Mesendoderm (in vitro differentiated cells): ENCODE measurements at regions not wholly inside any gene's neighbourhood (a gene's known extent, or its start where the extent isn't known, plus 50 kb on each side); places are given as distances from the start of the nearest gene placed in this dataset.

ENCODE experiments used
- DNase-seq: peaks from one replicate; pipeline ENCODE4 v3.0.0; 2013
- H2AK5ac ChIP-seq: 2 replicates; pipeline ENCODE4 v1.6.1; 2013; ENCODE audit warnings: low read length, inconsistent platforms
- H2BK120ac ChIP-seq: 2 replicates; pipeline ENCODE4 v1.6.1; 2013; ENCODE audit warnings: low read depth, mild to moderate bottlenecking, low read length, moderate library complexity, mixed read lengths
- H2BK15ac ChIP-seq: replicated peaks from 2 replicates; pipeline ENCODE4 v1.6.1; 2013; ENCODE audit warnings: low read depth, mild to moderate bottlenecking, moderate library complexity
- H2BK5ac ChIP-seq: 2 replicates; pipeline ENCODE4 v1.6.1; 2013; ENCODE audit warnings: low read length, inconsistent platforms
- H3K18ac ChIP-seq: 2 replicates; pipeline ENCODE4 v1.6.1; 2013; ENCODE audit warnings: mild to moderate bottlenecking, low read length, mixed read lengths
- H3K23ac ChIP-seq: one replicate; pipeline ENCODE4 v1.6.1; 2013; ENCODE audit warnings: low read length
- H3K27ac ChIP-seq: 2 replicates; pipeline ENCODE4 v1.5.1; 2013; ENCODE audit warnings: low read depth, mild to moderate bottlenecking, inconsistent platforms, low read length, moderate library complexity
- H3K27me3 ChIP-seq: 2 replicates; pipeline ENCODE4 v1.6.1; 2013; ENCODE audit warnings: low read length, control low read depth, mild to moderate bottlenecking, inconsistent platforms; ENCODE audit not compliant: insufficient read depth, poor library complexity
- H3K36me3 ChIP-seq: 2 replicates; pipeline ENCODE4 v1.6.1; 2013; ENCODE audit warnings: low read length, inconsistent platforms; ENCODE audit not compliant: control insufficient read depth, insufficient read depth
- H3K4ac ChIP-seq: one replicate; pipeline ENCODE4 v1.6.1; 2013; ENCODE audit warnings: low read depth, mild to moderate bottlenecking, low read length, moderate library complexity
- H3K4me1 ChIP-seq: 2 replicates; pipeline ENCODE4 v1.6.1; 2013; ENCODE audit warnings: low read depth, low read length, inconsistent platforms; ENCODE audit not compliant: control insufficient read depth
- H3K4me2 ChIP-seq: 2 replicates; pipeline ENCODE4 v1.6.1; 2013; ENCODE audit warnings: low read length
- H3K4me3 ChIP-seq: 2 replicates; pipeline ENCODE4 v1.5.1; 2013; ENCODE audit warnings: mild to moderate bottlenecking, low read length
- H3K56ac ChIP-seq: one replicate; pipeline ENCODE4 v1.6.1; 2013; ENCODE audit warnings: low read length
- H3K79me1 ChIP-seq: 2 replicates; pipeline ENCODE4 v1.6.1; 2013; ENCODE audit warnings: low read length, inconsistent platforms
- H3K79me2 ChIP-seq: 2 replicates; pipeline ENCODE4 v1.6.1; 2013; ENCODE audit warnings: mild to moderate bottlenecking, low read length; ENCODE audit not compliant: control insufficient read depth, insufficient read depth
- H3K9ac ChIP-seq: 2 replicates; pipeline ENCODE4 v1.6.1; 2013; ENCODE audit warnings: low read length, inconsistent platforms
- H4K5ac ChIP-seq: one replicate; pipeline ENCODE4 v1.6.1; 2013; ENCODE audit warnings: low read length
- H4K8ac ChIP-seq: one replicate; pipeline ENCODE4 v1.6.1; 2013; ENCODE audit warnings: low read depth, mild to moderate bottlenecking, control low read depth, low read length, moderate library complexity
- WGBS: extraction: QIAGEN DNeasy Blood & Tissue Kit; methylation state at CpG from one replicate; pipeline ENCODE4 v1.1.7; 2013; ENCODE audit warnings: low lambda C conversion rate, missing lambda C conversion rate; ENCODE audit not compliant: insufficient coverage; ENCODE audit errors: extremely low coverage; 5-methylcytosine and 5-hydroxymethylcytosine counted together

DNA sequence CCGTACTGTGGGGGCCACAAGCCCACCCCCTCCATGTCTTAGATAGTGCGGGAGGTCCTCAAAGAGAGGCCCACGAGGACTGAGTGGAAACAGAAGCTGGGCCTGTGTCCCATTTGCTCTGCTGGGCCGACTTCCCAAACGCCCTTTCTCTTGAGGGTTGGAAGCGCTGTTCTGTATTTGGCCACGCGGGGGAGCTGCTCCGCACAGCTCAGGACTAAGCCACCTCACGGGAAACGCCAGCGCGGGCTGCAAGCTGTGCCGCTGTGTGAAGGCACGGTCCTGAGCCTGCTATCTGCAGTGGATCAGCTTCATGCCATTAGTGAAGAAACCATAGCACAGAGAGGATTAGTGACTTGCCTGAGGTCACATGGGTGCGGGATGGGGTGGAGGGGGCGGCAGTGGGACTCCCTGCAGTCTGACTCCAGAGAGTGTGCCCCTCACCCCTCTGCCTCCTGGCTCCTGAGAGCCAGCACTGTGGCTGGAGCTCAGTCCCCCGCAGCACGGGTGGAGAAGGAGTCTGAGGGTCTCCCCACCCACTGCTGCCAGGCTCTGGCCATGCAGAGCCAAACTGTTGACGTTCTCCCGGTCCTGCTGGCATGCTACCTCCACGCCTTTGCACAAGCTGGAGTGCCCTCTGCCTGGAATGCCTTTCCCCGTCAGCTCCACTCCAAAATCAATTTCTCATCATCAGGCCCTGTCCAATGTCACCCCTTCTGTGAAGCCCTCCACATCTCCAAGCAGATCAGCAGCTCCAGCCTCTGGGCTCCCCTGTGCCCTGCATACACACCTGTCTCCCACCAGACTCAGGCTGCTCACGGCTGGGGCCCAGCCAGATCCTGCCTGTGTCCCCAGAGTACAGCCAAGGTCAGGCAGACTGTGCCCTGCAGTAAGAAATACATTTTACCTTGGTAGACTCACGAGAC, 51.5 kb upstream of the LRRC32 start:
- no peak overlapping the region for H4K8ac ChIP-seq
- H3K79me1 ChIP-seq: no peaks in the 10 kb centered on the region
- H3K4me1 ChIP-seq: no peaks in the 10 kb centered on the region
- H2AK5ac ChIP-seq: no peak overlapping the region
- no peak overlapping the region for H3K4me2 ChIP-seq
- no peak overlapping the region for H3K4ac ChIP-seq
- no peak overlapping the region for H3K23ac ChIP-seq
- no peak overlapping the region for H2BK120ac ChIP-seq
- no peak overlapping the region for H2BK15ac ChIP-seq
- DNase-seq: peak; percentile 87
- H3K36me3 ChIP-seq: no peaks in the 10 kb centered on the region
- H3K56ac ChIP-seq: no peak overlapping the region
- no peak overlapping the region for H3K27ac ChIP-seq
- H3K79me2 ChIP-seq: no peaks in the 10 kb centered on the region
- no peaks in the 10 kb centered on the region for H3K27me3 ChIP-seq
- no peak overlapping the region for H3K9ac ChIP-seq
- no CpG with 5 or more reads among the region's 25 CpGs for WGBS
- no peak overlapping the region for H4K5ac ChIP-seq
- H3K4me3 ChIP-seq: no peak overlapping the region
- no peak overlapping the region for H3K18ac ChIP-seq
- no peak overlapping the region for H2BK5ac ChIP-seq

DNA sequence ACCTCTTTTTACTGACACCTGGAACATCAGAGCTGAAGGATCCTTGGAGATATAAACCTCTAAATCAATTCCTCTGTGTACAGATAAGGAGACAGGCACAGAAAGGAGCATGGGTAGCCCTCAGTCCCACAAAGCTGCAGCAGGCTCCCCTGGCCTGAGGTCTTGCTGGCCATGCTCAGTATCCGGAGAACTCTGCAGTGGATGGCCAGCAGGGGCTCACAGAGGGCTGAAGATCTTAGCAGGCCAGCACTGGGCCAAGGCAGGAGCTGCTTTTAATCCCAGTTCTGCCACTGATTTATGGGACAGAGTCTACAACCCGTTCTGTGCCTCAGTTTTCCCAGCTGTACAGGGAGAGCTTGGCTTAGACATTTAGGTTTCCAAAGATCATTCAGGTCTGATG, 52.6 kb upstream of the LRRC32 start:
- no peaks in the 10 kb centered on the region for H3K79me1 ChIP-seq
- H3K27ac ChIP-seq: no peak overlapping the region
- no peak overlapping the region for H3K18ac ChIP-seq
- H3K9ac ChIP-seq: no peak overlapping the region
- H2AK5ac ChIP-seq: no peak overlapping the region
- H3K79me2 ChIP-seq: no peaks in the 10 kb centered on the region
- H2BK120ac ChIP-seq: no peak overlapping the region
- no peak for DNase-seq
- no peak overlapping the region for H3K4me3 ChIP-seq
- H4K8ac ChIP-seq: no peak overlapping the region
- no peak overlapping the region for H2BK5ac ChIP-seq
- no CpG with 5 or more reads among the region's 2 CpGs for WGBS
- no peak overlapping the region for H3K23ac ChIP-seq
- H3K4me2 ChIP-seq: no peak overlapping the region
- H3K56ac ChIP-seq: no peak overlapping the region
- no peak overlapping the region for H3K4ac ChIP-seq
- no peaks in the 10 kb centered on the region for H3K4me1 ChIP-seq
- H3K27me3 ChIP-seq: no peaks in the 10 kb centered on the region
- H2BK15ac ChIP-seq: no peak overlapping the region
- H3K36me3 ChIP-seq: no peaks in the 10 kb centered on the region
- no peak overlapping the region for H4K5ac ChIP-seq

- H3K4ac ChIP-seq: no peak overlapping the region
- H3K27me3 ChIP-seq: no peaks in the 10 kb centered on the region
- H2BK15ac ChIP-seq: no peak overlapping the region
- no peaks in the 10 kb centered on the region for H3K79me2 ChIP-seq
- H4K5ac ChIP-seq: no peak overlapping the region
- no peak overlapping the region for H2BK5ac ChIP-seq
- no peak overlapping the region for H2BK120ac ChIP-seq
- no peak overlapping the region for H3K27ac ChIP-seq
- H3K56ac ChIP-seq: no peak overlapping the region
- no peak overlapping the region for H2AK5ac ChIP-seq
- no peak for DNase-seq
- no peaks in the 10 kb centered on the region for H3K4me1 ChIP-seq
- no CpG with 5 or more reads among the region's 1 CpG for WGBS
- H3K4me3 ChIP-seq: no peak overlapping the region
- no peak overlapping the region for H3K18ac ChIP-seq
- H4K8ac ChIP-seq: no peak overlapping the region
- no peak overlapping the region for H3K4me2 ChIP-seq
- H3K23ac ChIP-seq: no peak overlapping the region
- no peak overlapping the region for H3K9ac ChIP-seq
- H3K36me3 ChIP-seq: no peaks in the 10 kb centered on the region
- no peaks in the 10 kb centered on the region for H3K79me1 ChIP-seq
Observed at GRCh38 chr11:76723548-76723947, 53.0 kb upstream of the LRRC32 start.

DNA sequence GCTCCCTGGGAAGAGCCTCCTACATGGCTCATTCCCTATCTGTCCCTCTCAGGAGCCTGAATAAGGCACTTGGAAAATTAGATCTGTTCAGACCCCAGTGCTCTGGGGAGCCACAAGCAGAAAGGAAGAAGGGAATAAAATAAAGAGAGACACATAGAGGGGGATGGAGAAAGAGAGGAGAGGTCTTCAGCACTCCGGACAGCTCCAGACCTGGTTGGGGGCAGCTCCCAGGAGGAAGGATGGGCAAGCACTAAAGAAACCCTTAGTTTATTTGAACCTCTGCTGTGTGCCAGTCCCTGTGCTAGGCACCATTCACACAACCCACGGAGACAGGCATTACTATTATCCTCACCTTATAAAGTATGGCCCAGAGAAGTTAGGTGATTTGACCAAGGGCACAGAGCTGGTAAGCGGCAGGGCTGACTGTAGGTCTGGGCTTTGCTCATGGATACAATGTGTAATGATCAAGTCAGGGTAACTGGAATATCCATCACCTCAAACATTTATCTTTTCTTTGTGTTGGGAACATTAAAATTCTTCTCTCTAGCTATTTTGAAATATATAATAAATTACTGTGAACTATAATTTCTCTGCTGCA, 53.7 kb upstream of the LRRC32 start:
- Histone ChIP-seq H3K36me3 (no peaks in the 10 kb centered on the region), H3K4me1 (no peaks in the 10 kb centered on the region), H3K4me2 (no peak overlapping the region), H3K79me2 (no peaks in the 10 kb centered on the region), H3K27ac (no peak overlapping the region), H2BK120ac (no peak overlapping the region), H3K56ac (no peak overlapping the region), H3K4me3 (no peak overlapping the region), H3K79me1 (no peaks in the 10 kb centered on the region), H3K4ac (no peak overlapping the region), H3K9ac (no peak overlapping the region), H3K18ac (no peak overlapping the region), H2AK5ac (no peak overlapping the region), H2BK5ac (no peak overlapping the region), H4K5ac (no peak overlapping the region), H2BK15ac (no peak overlapping the region), H4K8ac (no peak overlapping the region), H3K23ac (no peak overlapping the region), H3K27me3 (no peaks in the 10 kb centered on the region)
- WGBS: no CpG with 5 or more reads among the region's 3 CpGs
- no peak for DNase-seq

DNA sequence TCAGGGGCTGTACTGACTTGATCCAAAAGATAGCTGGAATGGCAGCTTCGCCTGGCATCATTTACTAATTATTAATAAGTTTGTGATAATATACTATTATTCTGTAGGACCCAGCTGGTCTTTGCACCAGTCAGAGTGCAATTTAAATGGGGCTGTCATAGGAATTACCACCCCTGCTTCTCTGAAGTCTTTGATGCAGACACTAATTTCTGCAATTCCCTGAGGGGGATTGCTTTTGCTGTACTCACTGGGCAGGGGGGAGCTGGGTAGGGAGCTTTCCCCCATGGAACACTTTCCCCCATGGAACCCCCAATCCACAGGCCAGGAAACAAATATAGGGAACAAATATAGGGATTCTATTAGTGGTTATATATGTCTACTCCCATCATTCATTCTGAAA, 54.9 kb upstream of the TSKU start:
- Histone ChIP-seq H3K18ac (no peak overlapping the region), H2BK5ac (no peak overlapping the region), H3K36me3 (no peaks in the 10 kb centered on the region), H3K56ac (no peak overlapping the region), H3K27me3 (no peaks in the 10 kb centered on the region), H4K8ac (no peak overlapping the region), H3K4me3 (no peak overlapping the region), H2BK15ac (no peak overlapping the region), H2BK120ac (no peak overlapping the region), H3K79me1 (no peaks in the 10 kb centered on the region), H3K4me1 (no peaks in the 10 kb centered on the region), H3K4me2 (no peak overlapping the region), H3K9ac (no peak overlapping the region), H4K5ac (no peak overlapping the region), H3K79me2 (no peaks in the 10 kb centered on the region), H3K27ac (no peak overlapping the region), H3K23ac (no peak overlapping the region), H2AK5ac (no peak overlapping the region), H3K4ac (no peak overlapping the region)
- no peak for DNase-seq
- WGBS: no CpG with 5 or more reads among the region's 1 CpG
